ENCODE measurements at regions not wholly inside any gene's neighbourhood (a gene's known extent, or its start where the extent isn't known, plus 50 kb on each side); places are given as distances from the start of the nearest gene placed in this dataset.
A peak's percentile ranks its signal among the peaks of the same experiment; 100 is the strongest.

- Histone ChIP-seq H3K9ac (ENCODE audit: low read length) (no peak overlapping the region), H3K36me3 (ENCODE audit: insufficient read depth, low read length) (no peaks in the 10 kb centered on the region), H4K20me1 (ENCODE audit: insufficient read depth, low read length) (no peaks in the 10 kb centered on the region), H3K27me3 (ENCODE audit: insufficient read depth, low read length) (no peaks in the 10 kb centered on the region), H3K9me3 (ENCODE audit: insufficient read depth, low read depth, low read length) (no peaks in the 10 kb centered on the region), H3K4me3 (ENCODE audit: insufficient read depth, low read depth, low read length) (no peak overlapping the region), H3K4me2 (ENCODE audit: low read length) (peak overlapping the region; percentile 72), H3K4me1 (ENCODE audit: insufficient read depth, low read length) (peaks cover 12% of the 10 kb centered on the region), H2AFZ (ENCODE audit: low read depth, low read length) (peak overlapping the region; percentile 67), H3K27ac (ENCODE audit: low read depth, low read length) (no peak overlapping the region), H3K79me2 (ENCODE audit: insufficient read depth, low read length) (no peaks in the 10 kb centered on the region)
- Mint-ChIP-seq H3K4me1 (ENCODE audit: low read depth, unreplicated experiment) (peaks cover 10% of the 10 kb centered on the region), H3K4me3 (ENCODE audit: unreplicated experiment) (no peak overlapping the region), H3K9me3 (ENCODE audit: unreplicated experiment) (peaks cover 5% of the 10 kb centered on the region), H3K36me3 (ENCODE audit: low read depth, unreplicated experiment) (no peaks in the 10 kb centered on the region), H3K27me3 (ENCODE audit: low read depth, unreplicated experiment) (peaks cover 11% of the 10 kb centered on the region), H3K27ac (ENCODE audit: unreplicated experiment) (no peak overlapping the region)
- FAIRE-seq: no peak
- no peak for TF ChIP-seq EZH2 (IDR thresholded peaks at IDR 0.05; ENCODE audit: insufficient read depth, low read length)
- TF ChIP-seq, protein P1, sequence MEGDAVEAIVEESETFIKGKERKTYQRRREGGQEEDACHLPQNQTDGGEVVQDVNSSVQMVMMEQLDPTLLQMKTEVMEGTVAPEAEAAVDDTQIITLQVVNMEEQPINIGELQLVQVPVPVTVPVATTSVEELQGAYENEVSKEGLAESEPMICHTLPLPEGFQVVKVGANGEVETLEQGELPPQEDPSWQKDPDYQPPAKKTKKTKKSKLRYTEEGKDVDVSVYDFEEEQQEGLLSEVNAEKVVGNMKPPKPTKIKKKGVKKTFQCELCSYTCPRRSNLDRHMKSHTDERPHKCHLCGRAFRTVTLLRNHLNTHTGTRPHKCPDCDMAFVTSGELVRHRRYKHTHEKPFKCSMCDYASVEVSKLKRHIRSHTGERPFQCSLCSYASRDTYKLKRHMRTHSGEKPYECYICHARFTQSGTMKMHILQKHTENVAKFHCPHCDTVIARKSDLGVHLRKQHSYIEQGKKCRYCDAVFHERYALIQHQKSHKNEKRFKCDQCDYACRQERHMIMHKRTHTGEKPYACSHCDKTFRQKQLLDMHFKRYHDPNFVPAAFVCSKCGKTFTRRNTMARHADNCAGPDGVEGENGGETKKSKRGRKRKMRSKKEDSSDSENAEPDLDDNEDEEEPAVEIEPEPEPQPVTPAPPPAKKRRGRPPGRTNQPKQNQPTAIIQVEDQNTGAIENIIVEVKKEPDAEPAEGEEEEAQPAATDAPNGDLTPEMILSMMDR (IDR thresholded peaks at IDR 0.05; ENCODE audit: insufficient read depth, low read depth, low read length): no peak
- no peak for DNase-seq (ENCODE audit: low read depth)
Observed at GRCh38 chr22:27377501-27378295, 423.9 kb downstream of the MN1 start.

GRCh38 chr22:27378311-27378800 lies 423.2 kb downstream of the MN1 start:
- Histone ChIP-seq H3K79me2 (ENCODE audit: insufficient read depth, low read length) (no peaks in the 10 kb centered on the region), H3K4me2 (ENCODE audit: low read length) (peak overlapping the region; percentile 72), H2AFZ (ENCODE audit: low read depth, low read length) (peak overlapping the region; percentile 67), H3K4me1 (ENCODE audit: insufficient read depth, low read length) (peaks cover 12% of the 10 kb centered on the region), H3K9ac (ENCODE audit: low read length) (no peak overlapping the region), H3K27ac (ENCODE audit: low read depth, low read length) (no peak overlapping the region), H3K27me3 (ENCODE audit: insufficient read depth, low read length) (no peaks in the 10 kb centered on the region), H3K9me3 (ENCODE audit: insufficient read depth, low read depth, low read length) (no peaks in the 10 kb centered on the region), H4K20me1 (ENCODE audit: insufficient read depth, low read length) (no peaks in the 10 kb centered on the region), H3K4me3 (ENCODE audit: insufficient read depth, low read depth, low read length) (no peak overlapping the region), H3K36me3 (ENCODE audit: insufficient read depth, low read length) (no peaks in the 10 kb centered on the region)
- no peak for DNase-seq (ENCODE audit: low read depth)
- peaks cover 8% of the 10 kb centered on the region for H3K4me1 Mint-ChIP-seq (ENCODE audit: low read depth, unreplicated experiment)
- TF ChIP-seq, protein P1 (IDR thresholded peaks at IDR 0.05; ENCODE audit: insufficient read depth, low read depth, low read length): no peak
- TF ChIP-seq EZH2 (IDR thresholded peaks at IDR 0.05; ENCODE audit: insufficient read depth, low read length): no peak
- no peaks in the 10 kb centered on the region for H3K36me3 Mint-ChIP-seq (ENCODE audit: low read depth, unreplicated experiment)
- H3K27ac Mint-ChIP-seq (ENCODE audit: unreplicated experiment): no peak overlapping the region
- no peak overlapping the region for H3K4me3 Mint-ChIP-seq (ENCODE audit: unreplicated experiment)
- H3K27me3 Mint-ChIP-seq (ENCODE audit: low read depth, unreplicated experiment): peaks cover 13% of the 10 kb centered on the region
- no peak for FAIRE-seq
- peaks cover 5% of the 10 kb centered on the region for H3K9me3 Mint-ChIP-seq (ENCODE audit: unreplicated experiment)

DNA sequence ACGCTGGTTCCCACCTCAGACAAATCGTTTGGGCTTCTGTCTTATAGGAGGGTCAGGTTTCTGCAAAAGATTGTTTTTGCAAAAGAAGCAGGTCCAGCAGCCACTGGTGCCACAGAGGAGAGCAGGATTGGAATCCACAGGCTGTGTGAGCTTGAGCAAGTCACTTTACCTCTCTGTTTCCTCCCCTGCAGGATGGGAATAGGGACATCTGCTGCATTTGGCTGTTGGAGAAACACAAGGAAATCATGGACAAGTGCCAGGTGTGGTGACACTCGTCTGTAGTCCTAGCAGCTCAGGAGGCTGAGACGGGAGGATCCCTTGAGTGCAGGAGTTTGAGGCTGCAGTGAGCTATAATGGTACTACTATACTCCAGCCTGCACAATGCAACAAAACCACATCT lies 422.6 kb downstream of the MN1 start:
- Mint-ChIP-seq H3K27me3 (ENCODE audit: low read depth, unreplicated experiment) (peaks cover 13% of the 10 kb centered on the region), H3K9me3 (ENCODE audit: unreplicated experiment) (peaks cover 5% of the 10 kb centered on the region), H3K36me3 (ENCODE audit: low read depth, unreplicated experiment) (no peaks in the 10 kb centered on the region), H3K4me3 (ENCODE audit: unreplicated experiment) (no peak overlapping the region), H3K27ac (ENCODE audit: unreplicated experiment) (no peak overlapping the region), H3K4me1 (ENCODE audit: low read depth, unreplicated experiment) (peaks cover 8% of the 10 kb centered on the region)
- peaks cover 12% of the 10 kb centered on the region for H3K4me1 ChIP-seq (ENCODE audit: insufficient read depth, low read length)
- H3K36me3 ChIP-seq (ENCODE audit: insufficient read depth, low read length): no peaks in the 10 kb centered on the region
- H2AFZ ChIP-seq (ENCODE audit: low read depth, low read length): no peak overlapping the region
- H3K27me3 ChIP-seq (ENCODE audit: insufficient read depth, low read length): no peaks in the 10 kb centered on the region
- H4K20me1 ChIP-seq (ENCODE audit: insufficient read depth, low read length): no peaks in the 10 kb centered on the region
- H3K27ac ChIP-seq (ENCODE audit: low read depth, low read length): no peak overlapping the region
- no peaks in the 10 kb centered on the region for H3K79me2 ChIP-seq (ENCODE audit: insufficient read depth, low read length)
- no peaks in the 10 kb centered on the region for H3K9me3 ChIP-seq (ENCODE audit: insufficient read depth, low read depth, low read length)
- H3K9ac ChIP-seq (ENCODE audit: low read length): no peak overlapping the region
- peak overlapping the region; percentile 72 for H3K4me2 ChIP-seq (ENCODE audit: low read length)
- DNase-seq (ENCODE audit: low read depth) (no peak), FAIRE-seq (no peak)
- no peak overlapping the region for H3K4me3 ChIP-seq (ENCODE audit: insufficient read depth, low read depth, low read length)
- TF ChIP-seq, protein P1 (IDR thresholded peaks at IDR 0.05; ENCODE audit: insufficient read depth, low read depth, low read length): no peak
- TF ChIP-seq EZH2 (IDR thresholded peaks at IDR 0.05; ENCODE audit: insufficient read depth, low read length): no peak

Data from astrocyte (in vitro differentiated cells and primary cell).